SJCRH30 (cell line): ENCODE measurements at regions not wholly inside any gene's neighbourhood (a gene's known extent, or its start where the extent isn't known, plus 50 kb on each side); places are given as distances from the start of the nearest gene placed in this dataset.
"Not testable (repeated sequence)": the region's sequence is repeated elsewhere in the genome, so short reads cannot be mapped to it uniquely, and the experiment has no call there.

Source experiments
- DNase-seq, 2 experiments: peaks; one replicate each; pipeline ENCODE4 v3.0.0-alpha.2; 2015 to 2020
- H3K27ac ChIP-seq: fragments of 250-450 bp; sonication (Bioruptor Pico); 2 replicates; pipeline ENCODE4 v1.5.1; 2020; ENCODE audit warnings: mild to moderate bottlenecking, moderate library complexity
- H3K27me3 ChIP-seq: fragments of 250-450 bp; sonication (Bioruptor Pico); 2 replicates; pipeline ENCODE4 v1.5.1; 2020; ENCODE audit warnings: mild to moderate bottlenecking, moderate library complexity
- H3K36me3 ChIP-seq: fragments of 250-450 bp; sonication (Bioruptor Pico); 2 replicates; pipeline ENCODE4 v1.5.1; 2020; ENCODE audit warnings: mild to moderate bottlenecking, moderate library complexity
- H3K4me1 ChIP-seq: fragments of 250-450 bp; sonication (Bioruptor Pico); 2 replicates; pipeline ENCODE4 v1.5.1; 2020; ENCODE audit warnings: mild to moderate bottlenecking, moderate library complexity
- H3K4me3 ChIP-seq: fragments of 250-450 bp; sonication (Bioruptor Pico); 2 replicates; pipeline ENCODE4 v1.5.1; 2020; ENCODE audit warnings: mild to moderate bottlenecking, moderate library complexity
- H3K9me3 ChIP-seq: fragments of 250-450 bp; sonication (Bioruptor Pico); replicated peaks from 2 replicates; pipeline ENCODE4 v1.5.1; 2020; ENCODE audit warnings: mild to moderate bottlenecking, moderate library complexity

DNA sequence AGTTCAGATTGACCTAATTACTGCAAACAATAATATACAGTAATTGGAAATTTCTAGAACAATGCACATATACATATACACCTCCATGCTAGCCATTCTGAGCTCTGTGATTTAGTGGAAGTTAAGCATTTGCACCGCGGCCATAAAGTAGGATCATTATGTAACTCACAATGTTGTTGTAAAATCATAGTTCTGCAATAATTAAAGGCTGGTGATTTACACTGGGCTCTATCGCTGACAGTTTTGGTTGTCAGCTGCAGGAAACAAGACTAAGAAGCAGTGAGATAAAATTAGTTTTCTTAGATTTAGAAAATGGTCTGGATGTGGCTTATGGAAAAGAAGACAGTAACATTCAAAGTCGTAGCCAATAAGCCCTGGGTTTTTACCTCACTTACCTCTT is 776.3 kb downstream of the TMEM121 start:
- Histone ChIP-seq H3K36me3 (no peaks in the 10 kb centered on the region), H3K4me1 (no peaks in the 10 kb centered on the region), H3K27me3 (0 out of 2 replicates have a peak, but pooled peaks cover 2% of the 10 kb centered on the region), H3K9me3 (no peaks in the 10 kb centered on the region), H3K4me3 (no peak overlapping the region), H3K27ac (no peak overlapping the region)
- no peak for DNase-seq

DNA sequence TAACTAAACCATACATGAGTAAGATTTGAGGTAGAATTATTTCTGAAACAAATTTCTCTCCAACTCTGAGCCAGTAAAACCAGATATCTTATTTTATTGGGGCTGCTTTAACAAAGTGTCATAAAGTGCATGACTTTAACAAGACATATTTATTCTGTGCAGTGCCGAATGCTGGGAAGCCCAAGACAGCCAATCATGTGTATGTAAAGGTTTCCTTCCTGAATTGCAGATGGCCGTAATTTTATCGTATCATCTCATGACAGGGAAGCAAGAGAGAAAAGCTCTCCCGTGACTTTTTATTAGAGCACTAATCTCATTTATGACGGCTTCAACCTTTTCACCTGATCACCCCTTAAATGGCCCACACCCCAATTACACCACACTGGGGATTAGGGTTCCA is 777.9 kb downstream of the TMEM121 start:
- no peaks in the 10 kb centered on the region for H3K4me1 ChIP-seq
- no peak for DNase-seq
- H3K9me3 ChIP-seq, result no peaks in the 10 kb centered on the region
- H3K27me3 ChIP-seq, result 0 out of 2 replicates have a peak, but pooled peaks cover 2% of the 10 kb centered on the region
- H3K36me3 ChIP-seq, result no peaks in the 10 kb centered on the region
- no peak overlapping the region for H3K4me3 ChIP-seq
- H3K27ac ChIP-seq, result no peak overlapping the region

DNA sequence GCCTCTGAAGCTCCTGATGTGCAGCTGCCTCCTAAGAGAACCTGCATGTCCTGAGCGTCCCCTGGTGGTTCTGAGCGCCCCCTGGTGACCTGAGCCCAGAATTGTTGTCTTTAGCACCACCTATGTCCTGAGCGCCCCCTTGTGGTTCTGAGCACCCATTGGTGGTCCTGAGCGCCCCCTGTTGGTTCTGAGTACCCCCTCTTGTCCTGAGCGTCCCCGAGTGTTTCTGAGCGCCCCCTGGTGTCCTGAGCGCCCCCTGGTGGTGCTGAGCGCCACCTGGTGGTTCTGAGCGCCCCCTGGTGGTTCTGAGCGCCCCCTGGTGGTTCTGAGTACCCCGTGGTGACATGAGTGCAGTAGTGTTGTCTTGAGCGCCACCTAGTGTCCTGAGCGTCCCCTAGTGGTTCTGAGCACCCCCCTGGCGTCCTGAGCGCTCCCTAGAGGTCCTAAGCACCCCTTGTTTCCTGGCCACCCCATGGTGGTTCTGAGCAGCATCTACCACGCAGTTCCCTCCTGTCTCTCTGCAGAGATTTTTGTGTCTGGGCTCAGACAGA is 782.5 kb downstream of the TMEM121 start:
- Histone ChIP-seq H3K9me3 (no peaks in the 10 kb centered on the region), H3K4me1 (no peaks in the 10 kb centered on the region), H3K4me3 (no peak overlapping the region), H3K27me3 (no peaks in the 10 kb centered on the region), H3K36me3 (no peaks in the 10 kb centered on the region), H3K27ac (no peak overlapping the region)
- DNase-seq, result peak; percentile 55 to 58

DNA sequence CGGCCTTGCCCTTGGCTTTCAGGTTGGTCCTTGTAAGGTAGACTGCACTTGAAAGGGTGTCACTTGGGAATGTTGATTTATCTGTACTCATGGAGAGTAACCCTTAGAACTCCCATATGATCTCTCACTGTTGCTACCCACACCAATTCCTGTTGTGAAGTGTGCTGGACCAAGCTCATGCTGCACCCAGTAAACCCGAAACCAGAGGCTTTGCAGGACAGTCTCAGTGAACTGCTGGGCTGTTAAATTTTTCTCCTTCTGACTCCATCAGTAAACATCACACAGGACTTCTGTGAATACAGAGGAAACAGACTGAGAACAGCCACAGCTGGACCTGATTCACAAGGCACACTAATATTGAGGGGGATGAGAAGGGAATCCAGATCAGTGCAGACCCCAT is 783.0 kb downstream of the TMEM121 start:
- Histone ChIP-seq H3K27me3 (no peaks in the 10 kb centered on the region), H3K27ac (no peak overlapping the region), H3K36me3 (no peaks in the 10 kb centered on the region), H3K9me3 (no peaks in the 10 kb centered on the region), H3K4me3 (no peak overlapping the region), H3K4me1 (no peaks in the 10 kb centered on the region)
- DNase-seq, result no peak

DNA sequence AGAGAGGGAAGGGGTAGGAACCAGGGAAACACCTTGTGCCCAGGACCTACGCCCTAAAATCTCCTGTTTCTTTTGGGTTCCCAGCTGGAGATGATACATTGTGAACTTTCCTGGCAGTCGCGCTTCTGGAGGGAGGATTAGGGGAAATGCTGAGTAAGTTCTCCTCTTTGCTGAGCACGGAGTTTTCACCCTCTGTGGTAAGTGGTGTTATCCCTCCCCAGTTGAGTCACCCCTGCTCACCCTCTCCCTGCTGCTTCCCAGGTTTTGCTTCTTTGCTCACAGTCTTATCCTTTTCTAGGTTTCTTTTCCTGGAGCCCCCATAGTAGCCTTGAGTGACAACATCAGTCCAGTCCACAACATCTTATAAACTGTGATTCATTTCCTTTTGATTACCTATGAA is 789.1 kb downstream of the TMEM121 start:
- no peak for DNase-seq
- no peaks in the 10 kb centered on the region for H3K4me1 ChIP-seq
- no peaks in the 10 kb centered on the region for H3K27me3 ChIP-seq
- H3K36me3 ChIP-seq, result no peaks in the 10 kb centered on the region
- H3K4me3 ChIP-seq, result no peak overlapping the region
- H3K9me3 ChIP-seq, result no peaks in the 10 kb centered on the region
- H3K27ac ChIP-seq, result no peak overlapping the region

DNA sequence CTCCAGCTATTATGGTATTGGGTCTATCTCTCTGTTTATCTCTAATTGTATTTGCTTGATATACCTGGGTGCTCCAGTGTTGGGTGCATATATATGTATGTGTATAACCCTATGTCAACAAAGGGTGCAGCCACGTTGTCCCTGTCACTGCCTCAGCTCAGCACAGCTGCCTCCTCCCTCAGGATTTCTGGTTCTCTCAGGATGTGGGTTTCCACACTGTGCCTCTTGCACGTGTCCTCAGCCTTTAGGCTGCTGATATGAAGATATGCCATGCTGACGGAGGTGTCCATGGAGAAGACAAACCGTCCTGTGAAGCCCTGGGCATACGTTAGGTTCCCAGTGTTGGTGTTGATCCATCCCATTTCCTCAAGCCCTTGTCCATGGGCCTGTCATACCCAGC is 791.2 kb downstream of the TMEM121 start:
- no peaks in the 10 kb centered on the region for H3K27me3 ChIP-seq
- H3K36me3 ChIP-seq, result no peaks in the 10 kb centered on the region
- H3K9me3 ChIP-seq, result no peaks in the 10 kb centered on the region
- H3K4me1 ChIP-seq, result no peaks in the 10 kb centered on the region
- no peak overlapping the region for H3K27ac ChIP-seq
- no peak for DNase-seq
- H3K4me3 ChIP-seq, result no peak overlapping the region

DNA sequence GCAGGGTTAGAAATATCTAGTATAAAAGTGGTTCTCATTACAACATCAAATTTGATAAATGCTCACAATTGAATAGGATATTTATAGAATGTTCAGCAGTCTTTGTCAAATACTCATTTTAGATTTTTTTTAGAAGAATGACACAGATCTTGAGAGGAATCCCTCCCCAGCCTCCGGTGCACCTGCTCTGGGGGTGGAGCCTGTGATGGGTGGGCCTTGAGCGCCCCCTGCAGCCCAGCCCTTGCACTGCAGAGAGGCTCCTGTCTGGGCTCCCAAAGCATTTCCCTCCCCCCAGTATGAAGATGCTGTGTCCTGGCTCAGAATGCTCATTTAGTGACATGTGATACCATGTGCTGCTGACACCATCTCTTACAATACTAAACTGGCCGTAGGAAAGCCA is 792.3 kb downstream of the TMEM121 start:
- H3K27me3 ChIP-seq, result no peaks in the 10 kb centered on the region
- H3K4me1 ChIP-seq, result no peaks in the 10 kb centered on the region
- DNase-seq, result peak in 1 of 2 experiments; percentile 14

DNA sequence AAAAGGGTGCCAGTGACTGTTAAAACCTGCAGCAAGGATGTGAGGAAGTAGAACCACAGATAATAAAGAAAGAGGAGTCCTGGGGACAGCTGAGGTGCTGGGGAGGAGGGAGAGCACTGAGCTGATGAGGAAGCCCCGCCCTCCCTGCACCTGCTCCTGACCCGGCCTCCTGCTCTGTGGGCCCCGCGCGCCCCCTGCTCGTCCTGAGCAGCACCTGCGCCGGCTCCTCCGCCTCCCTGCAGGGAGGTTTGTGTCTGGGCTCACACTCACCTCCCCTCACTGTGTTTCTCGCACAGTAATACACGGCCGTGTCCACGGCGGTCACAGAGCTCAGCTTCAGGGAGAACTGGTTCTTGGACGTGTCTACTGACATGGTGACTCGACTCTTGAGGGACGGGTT is 797.6 kb downstream of the TMEM121 start:
- DNase-seq, H3K9me3 ChIP-seq, H3K36me3 ChIP-seq, H3K27me3 ChIP-seq, H3K27ac ChIP-seq, H3K4me3 ChIP-seq, H3K4me1 ChIP-seq: not testable (repeated sequence)

More for the DNA sequence above, 792.3 kb downstream of the TMEM121 start:
- H3K27ac ChIP-seq, result no peak overlapping the region
- H3K36me3 ChIP-seq, result no peaks in the 10 kb centered on the region
- no peaks in the 10 kb centered on the region for H3K9me3 ChIP-seq
- no peak overlapping the region for H3K4me3 ChIP-seq

DNA sequence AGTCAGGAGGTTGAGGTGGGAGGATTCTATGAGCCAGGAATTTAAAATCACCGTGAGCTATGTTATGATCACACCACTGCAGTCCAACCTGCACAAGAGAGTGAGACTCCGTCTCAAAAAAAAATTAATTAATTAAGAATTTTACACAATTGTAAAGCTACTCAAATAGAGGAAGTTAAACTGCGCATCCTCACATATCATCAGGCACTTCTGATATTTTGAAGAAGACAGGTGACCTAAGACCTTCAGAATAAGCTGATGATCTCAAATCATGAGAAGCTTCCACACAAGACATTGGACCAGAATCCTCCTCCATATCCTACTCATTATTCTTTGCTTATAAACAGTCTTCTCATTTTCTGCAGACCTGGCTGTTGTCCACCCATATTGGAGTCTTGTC is 800.9 kb downstream of the TMEM121 start:
- Histone ChIP-seq H3K27me3 (no peaks in the 10 kb centered on the region), H3K4me1 (no peaks in the 10 kb centered on the region), H3K27ac (no peak overlapping the region), H3K36me3 (no peaks in the 10 kb centered on the region), H3K9me3 (no peaks in the 10 kb centered on the region), H3K4me3 (no peak overlapping the region)
- no peak for DNase-seq

DNA sequence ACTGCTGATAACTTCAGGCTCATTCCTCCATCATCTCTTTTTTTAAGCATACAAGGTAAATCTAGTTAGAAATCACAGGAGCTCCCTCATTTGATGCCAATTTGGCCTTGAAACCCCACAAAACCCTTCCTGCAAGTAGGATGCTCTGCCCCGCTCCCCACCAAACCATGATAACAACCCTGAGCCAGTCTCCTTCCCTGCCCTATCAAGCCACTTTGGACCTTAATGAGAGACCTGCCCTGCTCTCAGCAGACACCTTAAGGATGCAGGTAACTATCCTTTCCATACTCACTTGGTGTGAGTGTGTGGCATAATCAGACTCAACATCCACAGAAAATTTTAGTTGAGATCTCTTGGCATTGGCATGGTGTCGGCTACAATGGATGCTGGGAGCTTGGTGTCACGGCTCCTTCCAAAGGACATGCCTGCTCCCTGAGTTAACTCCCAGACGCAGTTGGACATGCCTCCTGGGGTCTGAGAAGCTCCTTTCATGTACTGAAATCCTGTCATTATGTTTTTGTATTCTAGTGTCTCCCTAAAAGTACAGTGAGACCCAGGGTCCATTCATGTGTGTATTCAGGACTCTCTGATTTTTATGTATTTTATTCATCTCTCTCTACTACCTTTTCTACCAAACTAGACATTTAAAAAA is 801.4 kb downstream of the TMEM121 start:
- not testable (repeated sequence) for DNase-seq, H3K27ac ChIP-seq, H3K4me3 ChIP-seq

DNA sequence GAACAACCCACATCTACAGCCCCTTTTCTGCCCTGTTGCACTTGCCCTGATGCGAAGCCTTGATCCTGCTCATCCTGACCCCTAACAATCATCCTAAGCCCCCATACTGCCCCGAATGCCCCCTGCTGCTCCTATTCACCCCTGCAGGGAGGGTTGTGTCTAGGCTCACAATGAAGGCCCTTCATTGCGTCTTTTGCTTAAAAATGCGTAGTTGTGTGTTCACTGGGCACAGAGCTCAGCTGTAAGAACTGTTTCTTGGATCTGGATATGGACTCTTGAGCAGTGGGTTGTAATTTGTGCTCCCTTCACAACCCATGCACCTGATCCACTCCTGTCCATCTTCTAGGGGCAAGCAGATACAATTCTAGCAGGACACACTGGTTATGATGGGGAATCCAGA is 802.9 kb downstream of the TMEM121 start:
- H3K9me3 ChIP-seq, H3K36me3 ChIP-seq, H3K27me3 ChIP-seq, H3K27ac ChIP-seq, H3K4me1 ChIP-seq, H3K4me3 ChIP-seq, DNase-seq: not testable (repeated sequence)

More for the DNA sequence above, 801.4 kb downstream of the TMEM121 start:
- H3K36me3 ChIP-seq, H3K4me1 ChIP-seq, H3K27me3 ChIP-seq, H3K9me3 ChIP-seq: not testable (repeated sequence)

DNA sequence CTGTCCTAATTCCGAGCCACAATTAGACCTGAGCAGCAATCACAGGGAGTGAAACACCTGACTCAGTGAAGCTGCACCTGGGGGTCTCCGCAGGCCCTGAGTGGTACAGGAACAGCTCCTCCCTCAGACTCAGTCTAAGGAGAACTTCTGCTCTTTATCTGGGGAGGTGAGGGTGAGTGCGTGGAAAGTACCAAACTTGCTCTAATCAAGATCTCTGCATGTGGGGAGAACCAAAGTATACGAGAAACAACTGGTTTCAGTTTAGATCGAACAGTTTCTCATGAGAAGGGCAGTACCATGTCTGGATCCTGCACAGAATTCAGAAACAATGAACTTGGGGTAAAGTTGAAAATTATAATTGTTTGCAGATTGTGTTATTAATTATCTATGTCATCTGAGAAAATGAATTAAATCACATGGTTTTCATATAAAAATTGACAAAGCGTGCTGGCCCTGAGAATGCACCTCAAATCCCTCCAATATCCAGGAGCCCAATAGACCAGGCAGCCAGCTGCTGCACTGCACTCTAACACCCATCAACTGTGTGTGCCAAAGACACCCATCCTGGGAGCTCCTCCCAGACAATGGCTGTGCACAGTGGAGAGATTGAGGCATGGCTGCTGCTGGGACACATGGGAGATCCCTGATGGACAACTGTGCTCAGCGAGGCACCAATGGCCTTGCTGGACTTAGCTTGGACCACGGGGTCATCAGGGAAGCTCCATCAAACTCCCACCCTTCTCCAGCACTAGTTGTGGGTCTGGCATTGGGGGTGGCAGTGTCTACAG is 803.8 kb downstream of the TMEM121 start:
- not testable (repeated sequence) for H3K9me3 ChIP-seq, H3K27me3 ChIP-seq, H3K36me3 ChIP-seq, H3K4me3 ChIP-seq, H3K4me1 ChIP-seq, H3K27ac ChIP-seq, DNase-seq

DNA sequence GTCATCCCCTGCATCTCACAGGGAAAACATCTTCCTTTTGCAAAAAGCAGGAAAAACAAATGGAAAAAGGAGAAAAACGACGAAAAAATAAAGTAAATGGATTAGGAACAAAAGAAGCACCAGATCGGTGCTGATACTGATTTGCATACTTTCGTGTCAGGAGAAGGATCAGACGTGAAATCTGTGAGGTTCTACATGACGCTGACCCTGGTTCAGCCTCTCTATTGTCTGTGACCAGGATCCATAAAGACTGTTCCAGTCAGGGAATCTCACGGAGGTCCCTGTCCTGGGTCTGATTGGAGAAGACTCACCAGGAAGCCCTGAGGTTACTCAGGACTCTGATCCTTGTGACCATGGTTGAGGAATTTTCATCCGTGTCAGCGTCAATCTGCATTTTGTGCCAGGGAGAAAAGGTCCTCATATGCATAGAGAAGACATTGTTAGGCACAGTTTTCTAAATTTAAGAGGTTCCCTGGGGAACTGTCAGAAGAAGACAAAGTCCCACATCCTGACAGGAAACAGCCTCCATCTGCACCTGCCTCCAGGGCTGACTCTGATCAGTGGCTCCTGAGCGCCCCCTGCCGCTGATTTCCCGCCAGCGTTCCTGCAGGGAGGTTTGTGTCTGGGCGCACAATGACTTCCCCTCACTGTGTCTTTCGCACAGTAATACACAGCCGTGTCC is 808.2 kb downstream of the TMEM121 start:
- DNase-seq, result peak; percentile 17 to 35
- not testable (repeated sequence) for H3K4me1 ChIP-seq, H3K27me3 ChIP-seq, H3K36me3 ChIP-seq, H3K4me3 ChIP-seq, H3K9me3 ChIP-seq, H3K27ac ChIP-seq

DNA sequence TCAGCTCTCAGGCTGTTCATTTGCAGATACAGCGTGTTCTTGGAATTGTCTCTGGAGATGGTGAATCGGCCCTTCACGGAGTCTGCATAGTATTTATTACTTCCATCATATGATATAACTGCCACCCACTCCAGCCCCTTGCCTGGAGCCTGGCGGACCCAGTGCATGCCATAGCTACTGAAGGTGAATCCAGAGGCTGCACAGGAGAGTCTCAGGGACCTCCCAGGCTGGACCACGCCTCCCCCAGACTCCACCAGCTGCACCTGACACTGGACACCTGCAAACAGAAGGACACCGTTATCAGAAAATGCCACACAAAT is 808.7 kb downstream of the TMEM121 start:
- not testable (repeated sequence) for H3K4me1 ChIP-seq, H3K4me3 ChIP-seq, H3K27ac ChIP-seq, DNase-seq, H3K27me3 ChIP-seq, H3K9me3 ChIP-seq, H3K36me3 ChIP-seq

DNA sequence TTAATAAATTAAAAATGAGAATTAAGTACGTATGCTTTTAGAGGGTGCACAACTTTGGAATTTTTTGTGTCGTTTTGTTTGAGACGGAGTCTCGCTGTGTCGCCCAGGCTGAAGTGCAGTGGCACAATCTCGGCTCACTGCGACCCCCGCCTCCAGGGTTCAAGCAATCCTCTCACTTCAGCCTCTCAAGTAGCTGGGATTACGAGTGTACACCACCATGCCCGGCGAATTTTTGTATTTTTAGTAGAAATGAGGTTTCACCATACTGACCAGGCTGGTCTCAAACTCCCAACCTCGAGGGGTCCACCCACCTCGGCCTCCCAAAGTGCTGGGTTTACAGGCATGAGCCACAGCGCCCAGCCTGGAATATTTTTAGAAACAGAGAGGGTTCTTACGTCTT is 812.4 kb downstream of the TMEM121 start:
- H3K4me1 ChIP-seq, H3K9me3 ChIP-seq, H3K27ac ChIP-seq, H3K4me3 ChIP-seq, H3K27me3 ChIP-seq, H3K36me3 ChIP-seq, DNase-seq: not testable (repeated sequence)
